ENCODE measurements at regions not wholly inside any gene's neighbourhood (a gene's known extent, or its start where the extent isn't known, plus 50 kb on each side); places are given as distances from the start of the nearest gene placed in this dataset.

DNA sequence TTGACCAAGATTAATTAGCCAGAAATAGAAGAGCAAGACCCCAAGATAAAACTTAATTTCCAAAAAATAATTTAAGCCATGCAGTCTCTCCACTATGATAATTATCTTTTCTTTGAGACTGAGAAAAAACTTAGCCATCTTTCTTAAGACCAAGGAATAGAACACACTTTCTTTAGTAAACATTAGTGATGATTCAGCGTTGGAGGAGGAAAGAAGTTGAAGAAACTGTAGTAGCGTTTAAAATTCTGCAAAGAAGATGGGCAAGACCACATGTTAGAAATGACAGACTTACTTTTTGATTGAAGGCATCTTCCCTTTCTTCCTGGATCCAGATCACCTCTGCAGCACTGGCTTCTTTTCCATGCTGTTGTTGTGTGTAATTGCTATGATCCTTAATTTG is 124.8 kb upstream of the RASSF8 start:
- no peak for DNase-seq

DNA sequence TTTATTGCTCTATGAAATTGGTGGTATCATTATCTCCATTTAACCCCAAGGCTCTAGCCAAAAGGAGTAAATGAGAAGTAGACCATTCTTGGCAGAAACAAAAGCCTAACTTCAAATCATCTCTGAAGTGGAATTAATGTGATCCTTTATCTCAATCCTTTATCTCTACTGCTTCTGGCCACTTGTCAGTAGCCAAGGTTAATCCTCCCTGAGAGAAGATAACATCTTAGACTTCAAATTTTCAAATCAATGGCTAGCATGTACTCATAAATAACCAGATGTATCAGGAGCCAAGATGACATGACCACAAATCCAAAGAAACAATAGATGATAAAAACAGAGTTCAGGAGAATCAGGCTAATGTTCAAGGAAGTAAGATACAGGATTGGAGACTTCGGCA is 123.1 kb upstream of the RASSF8 start:
- DNase-seq: no peak

DNA sequence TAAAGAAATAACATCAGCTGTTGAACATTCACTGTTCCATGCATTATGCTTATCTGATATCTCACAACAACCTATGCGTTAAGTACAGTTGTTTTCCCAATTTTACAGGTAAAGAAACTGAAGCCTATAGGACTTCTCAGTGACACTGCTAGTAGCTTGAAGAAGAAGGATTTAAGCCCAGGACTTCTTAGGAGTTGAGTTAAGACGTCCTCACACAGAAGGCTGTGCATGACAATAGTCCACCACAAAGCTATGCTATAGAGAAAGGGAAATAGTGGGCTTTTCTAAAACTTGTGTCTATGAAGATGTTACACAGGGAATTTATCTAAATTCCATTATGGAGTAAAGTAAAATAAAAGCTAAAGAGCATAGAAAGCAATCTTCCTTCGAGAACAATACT is 120.5 kb upstream of the RASSF8 start:
- no peak for DNase-seq

DNA sequence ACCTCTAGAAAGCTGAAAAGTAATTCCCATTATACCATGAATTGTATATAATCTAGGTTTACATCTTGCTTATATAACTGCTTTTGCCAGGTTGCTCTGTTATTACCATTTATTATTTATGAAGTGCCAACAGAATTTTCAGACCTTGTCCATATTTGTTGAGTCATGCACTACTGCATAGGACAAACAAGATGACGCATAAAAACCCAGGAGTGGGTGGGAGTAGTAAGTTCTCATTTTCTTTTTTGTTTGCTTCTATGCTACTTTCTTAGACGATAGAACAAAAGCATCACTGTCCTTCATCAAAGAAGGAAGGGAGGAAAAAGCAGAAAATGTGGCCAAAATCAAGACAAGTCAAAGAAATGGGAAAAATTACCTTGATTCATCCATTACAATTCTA is 119.0 kb upstream of the RASSF8 start:
- no peak for DNase-seq

DNA sequence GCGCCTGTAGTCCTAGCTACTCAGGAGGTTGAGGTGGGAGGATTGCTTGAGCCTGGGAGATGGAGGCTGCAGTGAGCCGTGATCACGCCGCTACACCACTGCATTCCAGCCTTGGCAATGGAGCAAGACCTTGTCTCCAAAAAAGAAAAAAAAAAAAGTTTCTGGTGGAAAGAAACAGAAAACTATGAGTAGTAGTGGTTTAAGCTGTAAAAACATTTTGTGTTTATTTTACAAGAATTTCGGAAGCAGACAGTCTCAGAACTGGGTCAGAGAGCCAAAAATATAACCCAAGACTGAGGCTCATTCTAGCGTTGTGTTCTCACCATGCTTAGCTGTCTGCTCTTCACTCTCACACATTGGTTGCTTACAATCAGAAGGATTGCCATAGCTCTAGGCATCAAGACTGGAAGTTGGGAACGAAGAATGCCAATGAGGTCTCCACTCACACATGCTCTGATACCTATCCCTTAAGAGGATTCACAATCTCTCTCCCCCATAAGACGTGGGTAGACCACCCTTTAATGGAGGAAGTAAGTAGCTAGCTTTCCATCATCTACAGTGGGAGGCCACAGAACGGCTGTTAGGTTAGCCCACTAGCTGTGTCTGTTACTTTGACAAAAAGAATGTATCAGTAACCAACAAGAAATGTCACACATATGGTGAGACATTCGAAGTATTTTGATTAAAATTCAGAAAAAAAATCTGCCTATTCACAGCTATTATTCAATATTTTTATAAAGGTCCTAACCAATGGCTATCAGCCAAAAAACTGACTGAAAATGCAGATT is 117.6 kb upstream of the RASSF8 start:
- DNase-seq: no peak

DNA sequence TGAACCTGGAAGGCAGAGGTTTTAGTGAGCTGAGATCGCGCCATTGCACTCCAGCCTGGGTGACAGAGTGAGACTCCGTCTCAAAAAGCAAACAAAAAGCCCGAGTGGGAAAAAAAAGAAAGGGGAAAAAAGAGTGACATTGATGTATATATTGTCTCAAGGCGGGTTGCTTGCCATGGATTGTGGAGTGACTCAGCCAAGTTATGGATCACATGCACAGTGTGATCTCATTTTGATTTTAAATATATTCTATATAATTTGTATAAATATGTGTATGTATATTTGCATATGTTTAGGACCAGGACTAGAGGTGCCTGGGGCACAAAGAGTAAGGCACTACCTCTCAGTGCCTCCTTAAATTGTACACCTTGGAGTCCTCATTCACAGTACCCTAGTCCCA is 116.2 kb upstream of the RASSF8 start:
- DNase-seq: no peak

DNA sequence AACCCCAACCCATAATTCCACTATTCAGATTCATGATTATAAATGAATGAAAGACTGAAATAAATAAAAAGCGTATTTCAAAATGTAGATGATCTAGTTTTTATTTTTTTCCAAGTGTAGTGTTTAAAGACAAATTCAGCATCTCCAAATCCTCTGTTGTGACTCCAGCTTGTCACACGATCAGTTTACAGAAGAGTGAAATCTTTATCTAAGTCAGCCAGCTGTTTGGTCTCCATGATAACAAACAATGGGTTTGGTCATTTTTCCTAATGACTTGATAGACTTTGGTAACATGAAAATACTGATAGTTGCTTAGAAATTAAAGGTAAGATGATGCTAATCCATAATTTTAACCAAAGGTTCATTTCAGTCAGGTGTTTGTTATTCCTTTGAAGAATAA is 114.5 kb upstream of the RASSF8 start:
- DNase-seq: no peak

DNA sequence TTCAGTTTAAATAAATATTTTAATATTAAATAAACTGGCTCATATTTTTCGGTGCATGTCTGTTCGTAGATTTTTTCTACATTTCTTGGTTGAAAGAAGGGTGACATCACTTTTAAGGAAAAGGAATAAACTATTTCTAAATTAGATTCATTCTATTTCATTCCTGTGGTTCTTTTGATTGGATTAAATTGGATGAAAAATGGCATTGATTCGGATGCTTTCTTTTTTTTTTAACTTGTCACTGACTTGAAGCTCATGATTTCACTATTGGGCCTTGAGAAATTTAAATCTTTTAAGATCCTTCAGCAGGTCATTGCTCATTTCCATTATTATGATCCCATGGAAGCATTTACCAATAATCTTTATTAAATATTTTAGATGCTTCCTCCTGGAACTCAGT is 113.1 kb upstream of the RASSF8 start:
- DNase-seq: no peak

DNA sequence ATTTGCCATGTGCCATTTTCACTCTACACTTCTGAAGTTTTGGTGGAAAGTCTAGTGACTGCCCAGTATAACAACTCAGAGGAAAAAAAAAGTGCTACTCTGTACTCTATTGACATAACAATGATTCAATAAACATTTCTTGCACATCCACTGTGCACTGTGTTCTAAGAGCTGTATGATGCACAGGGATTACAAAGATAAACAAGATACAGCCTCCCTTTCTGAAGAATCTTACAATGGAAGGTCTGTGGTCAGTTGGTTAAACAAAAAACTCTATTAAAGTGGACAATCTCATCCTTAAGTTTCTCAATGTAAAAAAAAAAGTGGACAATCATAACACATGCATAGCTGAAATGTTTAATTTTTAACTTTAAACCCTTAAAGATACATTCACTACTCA is 105.7 kb upstream of the RASSF8 start:
- no peak for DNase-seq

DNA sequence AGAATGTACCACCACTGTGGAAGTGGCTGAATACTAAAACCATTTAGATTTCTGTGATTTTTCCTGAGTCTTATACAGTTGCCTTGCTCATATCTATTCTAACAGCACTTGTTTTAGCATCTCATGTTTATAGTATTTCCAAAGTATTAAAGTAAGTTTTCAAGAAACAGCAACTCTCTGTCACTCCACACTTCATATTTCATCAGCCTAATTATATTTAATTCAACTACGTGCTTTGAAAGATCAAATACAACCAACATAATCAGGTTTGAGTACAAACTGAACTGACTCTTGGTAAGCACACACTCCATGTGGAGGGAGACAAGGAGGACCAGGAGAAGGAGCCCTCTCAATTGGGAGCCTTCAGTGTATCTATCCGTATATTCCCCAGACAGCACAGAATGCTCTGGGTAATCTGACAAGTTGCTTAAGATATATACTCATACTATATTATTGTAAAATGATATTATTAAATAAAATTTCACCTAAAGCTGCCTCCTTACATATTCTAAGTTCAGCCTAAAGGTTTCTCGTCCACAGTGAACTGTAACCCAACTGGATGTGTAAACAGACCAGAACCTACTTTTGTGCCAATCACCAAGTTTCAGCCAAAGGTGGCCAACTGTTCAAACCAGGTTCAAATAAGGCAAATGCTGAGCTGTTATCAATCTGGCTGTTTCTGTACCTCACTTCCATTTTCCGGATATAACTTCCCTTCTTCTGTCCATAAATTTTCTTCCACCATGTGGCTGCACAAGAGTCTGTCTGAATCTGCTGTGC is 105.0 kb upstream of the RASSF8 start:
- no peak for DNase-seq

DNA sequence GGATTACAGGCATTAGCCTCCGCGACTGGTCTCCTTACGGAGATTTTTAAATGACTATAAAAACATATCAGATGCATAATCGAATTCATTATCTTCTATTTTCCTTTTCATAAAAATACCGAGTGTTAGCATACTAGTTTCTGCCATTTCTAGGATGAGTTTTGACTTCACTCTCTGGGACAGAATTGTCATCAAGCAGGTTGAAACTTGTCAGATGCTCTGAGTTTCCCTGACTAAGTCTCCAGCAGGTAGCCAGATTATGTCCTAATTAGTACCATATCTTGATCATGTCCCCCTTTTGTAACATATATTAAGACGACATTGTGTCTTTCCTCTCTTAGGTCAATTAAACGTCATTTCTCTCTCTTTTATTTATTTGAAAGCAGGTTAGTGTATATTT is 103.5 kb upstream of the RASSF8 start:
- no peak for DNase-seq

DNA sequence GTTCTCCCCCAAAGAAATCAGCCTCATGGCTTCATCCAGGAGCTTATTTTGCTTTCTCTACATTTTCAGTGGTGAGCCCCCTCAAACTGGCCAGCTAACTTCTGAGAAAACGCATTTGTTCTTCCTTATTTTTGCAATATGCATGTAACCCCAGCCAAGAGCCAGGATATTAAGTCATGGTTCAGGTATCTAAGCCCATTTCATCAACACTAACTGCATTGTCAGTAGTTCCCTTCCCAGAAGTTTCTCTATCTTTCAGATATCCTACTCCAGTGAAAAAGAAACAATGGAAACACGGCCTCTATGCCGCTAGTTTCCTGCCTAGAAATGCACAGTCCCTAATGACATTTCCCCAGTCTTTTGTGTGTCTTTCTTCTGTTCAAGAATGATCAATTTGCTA is 102.8 kb upstream of the RASSF8 start:
- DNase-seq: no peak

DNA sequence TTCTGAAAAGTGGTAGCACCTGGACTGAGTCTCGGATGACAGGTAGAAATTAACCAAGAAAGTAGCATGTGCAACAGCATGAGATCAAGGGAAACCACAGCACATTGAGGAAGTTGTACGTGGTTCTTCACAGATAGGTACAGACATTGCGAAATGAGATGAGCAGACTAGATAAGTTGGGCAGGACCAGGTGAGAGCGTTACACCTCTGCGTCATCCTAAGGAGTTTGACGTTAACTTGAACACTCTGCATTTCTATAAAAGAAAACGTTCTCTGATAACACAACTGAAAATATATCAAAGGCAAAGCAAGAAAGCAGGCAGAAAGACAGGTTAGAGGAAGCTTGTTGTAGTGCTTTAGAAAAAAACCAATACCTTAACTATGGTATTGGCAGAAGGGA is 98.5 kb upstream of the RASSF8 start:
- DNase-seq: no peak

DNA sequence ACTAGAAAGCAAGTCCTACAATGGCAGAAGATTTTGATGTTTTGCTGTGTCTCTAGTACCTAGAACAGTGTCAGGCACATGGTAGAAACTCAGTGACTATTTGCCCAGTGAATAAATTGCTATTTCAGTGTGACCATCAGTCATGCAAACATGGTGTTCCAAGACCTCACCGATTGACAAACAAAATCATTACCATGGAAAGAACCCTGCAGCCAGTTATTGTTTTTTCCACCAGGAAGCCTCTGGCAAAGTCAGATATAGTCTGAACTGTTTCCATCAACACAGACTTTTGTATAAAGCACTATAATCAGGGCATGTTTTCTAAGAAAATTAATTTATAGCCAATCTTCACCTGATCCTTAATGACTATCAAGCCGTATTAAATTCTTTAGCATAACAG is 97.3 kb upstream of the RASSF8 start:
- no peak for DNase-seq

DNA sequence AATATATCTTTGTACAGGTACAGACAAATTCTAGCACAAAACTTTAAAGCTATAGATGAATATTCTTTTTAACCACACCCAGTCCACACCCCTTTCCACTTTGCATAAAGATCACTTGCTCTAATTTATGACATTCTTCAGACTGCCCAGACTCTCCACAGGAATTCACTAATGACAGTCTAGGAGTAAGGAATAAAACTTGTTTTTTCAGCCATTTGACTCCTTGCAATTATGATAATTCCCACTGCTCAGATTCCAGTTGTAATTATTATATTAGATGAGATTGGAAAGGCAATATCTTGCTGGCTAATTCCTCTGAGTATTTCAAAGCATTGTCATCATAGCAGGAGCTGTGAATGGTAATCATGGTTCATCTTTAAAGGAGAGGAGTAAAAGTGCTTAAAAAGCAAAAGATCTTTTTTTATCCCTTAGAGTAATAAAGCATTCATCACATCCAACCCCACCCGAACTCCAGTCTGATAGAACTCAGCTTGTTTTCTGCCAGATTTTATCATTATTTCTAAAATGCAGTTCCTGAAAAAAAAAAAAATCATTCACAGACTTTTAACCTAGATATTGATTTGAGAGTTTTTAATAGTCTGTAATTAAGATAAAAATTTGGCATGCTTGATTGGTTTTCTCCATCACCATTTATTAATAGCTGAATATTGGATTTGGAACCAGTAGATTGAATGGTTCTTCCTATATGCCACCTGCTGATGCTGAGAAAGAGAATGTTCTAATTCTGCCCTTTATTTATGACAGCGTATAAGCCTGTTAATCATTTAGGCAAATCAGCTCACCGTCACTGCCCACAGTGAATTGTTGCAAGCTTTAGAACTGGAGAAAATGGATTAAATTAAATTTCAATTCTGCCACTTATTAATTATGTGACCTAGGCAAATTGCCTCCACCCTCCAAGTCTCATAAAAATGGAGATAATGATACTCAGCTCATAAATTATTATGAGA is 93.9 kb upstream of the RASSF8 start:
- DNase-seq: no peak

DNA sequence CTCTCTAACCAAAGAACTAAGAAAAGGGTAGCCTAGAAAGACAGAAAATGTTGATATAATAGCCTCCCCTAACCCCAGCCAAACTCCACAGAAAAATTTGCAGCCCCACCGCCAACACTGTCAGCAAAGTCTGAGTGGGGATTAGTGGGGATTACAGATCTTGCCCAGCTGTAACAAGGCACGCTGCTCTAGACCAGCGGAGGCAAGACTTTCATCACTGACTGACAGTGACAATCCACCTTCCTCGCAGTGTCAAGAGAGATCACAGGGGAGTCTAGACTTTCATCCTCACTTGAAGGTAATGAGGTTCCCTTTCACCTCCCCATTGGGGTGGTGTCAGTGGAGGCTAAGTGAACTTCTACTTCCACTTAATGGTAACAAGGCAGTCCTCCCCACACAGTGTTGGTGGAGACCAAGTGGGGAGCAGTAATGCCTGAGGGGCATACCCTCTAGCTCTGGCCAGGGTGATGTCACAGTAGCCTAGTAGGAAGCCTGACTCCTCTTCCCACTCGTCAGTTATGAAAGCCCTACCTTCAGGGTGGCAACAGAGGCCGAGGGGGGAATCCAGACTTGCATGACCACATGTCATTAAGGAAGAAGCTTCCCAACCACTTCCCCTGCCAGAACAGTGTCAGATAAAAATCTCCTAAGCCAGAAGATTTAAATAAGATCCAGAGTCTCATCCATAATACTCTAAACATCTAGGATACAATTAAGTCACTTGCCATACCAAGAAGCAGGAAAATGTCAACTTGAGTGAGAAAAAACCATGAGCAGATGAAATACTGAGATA is 91.7 kb upstream of the RASSF8 start:
- no peak for DNase-seq

DNA sequence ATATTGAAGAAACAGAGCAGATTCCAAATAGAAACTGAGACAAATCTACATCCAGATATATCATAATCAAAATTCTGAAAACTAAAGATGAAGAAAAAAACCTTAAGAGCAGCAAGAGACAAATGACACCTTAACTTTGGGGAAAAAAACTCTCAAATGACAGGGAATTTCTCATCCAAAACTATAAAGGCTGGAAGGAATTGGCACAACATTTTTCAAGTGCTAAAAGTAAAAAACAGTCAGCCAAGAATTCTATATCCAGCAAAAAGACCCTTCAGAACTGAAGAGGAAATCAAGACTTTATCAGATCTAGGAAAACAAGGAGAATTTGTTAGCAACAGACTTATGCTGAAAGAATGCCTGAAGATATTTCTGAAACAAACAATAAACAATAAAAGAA is 90.3 kb upstream of the RASSF8 start:
- DNase-seq: no peak

DNA sequence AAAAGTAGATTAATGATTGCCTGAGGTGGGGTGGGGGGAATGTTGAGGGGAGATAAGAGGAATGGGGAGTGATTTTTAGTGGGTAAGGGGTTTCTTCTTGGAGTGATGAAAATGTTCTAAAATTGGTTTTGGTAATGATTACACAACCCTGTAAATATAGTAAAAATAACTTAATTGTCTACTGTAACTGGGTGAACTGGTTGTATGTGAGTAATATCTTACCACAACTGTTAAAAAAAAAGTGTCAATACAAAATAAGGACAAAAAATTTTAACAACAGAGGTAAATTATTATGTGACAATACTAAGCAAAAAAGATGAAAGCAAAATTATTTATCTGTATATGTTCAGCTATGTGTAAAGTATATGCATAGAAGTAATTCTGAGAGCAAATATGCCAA is 86.3 kb upstream of the RASSF8 start:
- no peak for DNase-seq

DNA sequence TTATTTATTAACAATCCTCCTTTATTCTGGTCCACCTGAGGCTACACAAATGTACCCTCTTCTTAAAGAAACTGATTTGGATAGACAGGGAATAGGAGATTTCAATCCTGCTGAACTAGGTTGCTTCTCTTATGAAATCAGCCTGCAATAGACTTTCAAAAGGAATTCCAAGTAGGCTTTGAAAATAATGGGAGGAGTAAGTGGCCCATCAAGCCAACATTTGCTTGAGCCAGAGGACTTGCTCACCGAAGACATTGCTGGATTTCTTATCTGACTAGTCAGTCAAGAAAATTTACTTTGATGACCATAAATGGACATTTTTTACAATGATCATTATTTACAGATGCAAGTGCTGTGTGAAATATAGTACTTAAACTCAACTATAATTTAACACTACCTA is 82.8 kb upstream of the RASSF8 start:
- no peak for DNase-seq

DNA sequence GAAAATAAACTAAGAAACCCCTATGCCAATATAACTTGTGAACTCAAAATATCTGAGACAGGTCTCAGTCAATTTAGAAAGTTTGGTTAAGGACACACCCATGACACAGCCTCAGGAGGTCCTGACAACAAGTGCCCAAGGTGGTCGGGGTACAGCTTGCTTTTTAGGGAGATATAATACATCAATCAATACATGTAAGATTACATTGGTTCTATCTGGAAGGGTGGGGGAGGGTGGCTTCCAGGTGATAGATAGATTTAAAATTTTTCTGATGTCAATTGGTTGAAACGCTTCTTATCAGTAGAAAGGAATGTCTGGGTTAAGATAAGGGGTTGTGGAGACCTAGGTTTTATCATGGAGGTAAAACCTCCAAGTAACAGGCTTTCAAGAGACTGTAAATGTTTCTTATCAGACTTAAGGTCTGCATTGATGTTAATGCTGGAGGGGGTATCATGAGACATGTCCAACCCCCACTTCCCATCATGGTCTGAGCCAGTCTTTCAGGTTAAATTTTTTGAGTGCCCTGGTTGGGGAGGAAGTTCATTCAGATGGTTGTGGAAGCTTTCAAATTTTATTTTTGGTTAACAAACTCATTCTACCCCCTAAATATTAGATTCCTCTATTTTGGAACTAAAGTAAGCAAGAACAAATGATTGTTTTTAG is 82.0 kb upstream of the RASSF8 start:
- no peak for DNase-seq

DNA sequence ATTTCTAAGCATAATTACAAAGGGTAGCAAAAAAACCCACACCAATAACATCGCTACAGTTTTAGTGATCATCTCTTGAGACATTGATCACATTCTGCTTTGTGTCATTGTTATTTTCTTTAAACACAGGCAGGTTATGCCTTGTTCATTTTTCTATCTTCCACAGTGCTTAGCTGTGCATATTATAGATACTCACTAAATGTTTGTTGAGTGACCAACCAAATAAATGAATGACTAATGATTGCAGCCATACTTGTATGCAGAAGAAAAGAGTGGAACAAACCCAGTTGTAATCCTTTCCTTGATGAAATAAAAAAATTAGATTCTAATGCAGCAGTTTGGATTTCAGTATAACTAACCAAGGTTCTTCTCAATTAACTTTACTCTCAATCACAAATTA is 81.0 kb upstream of the RASSF8 start:
- DNase-seq: no peak

DNA sequence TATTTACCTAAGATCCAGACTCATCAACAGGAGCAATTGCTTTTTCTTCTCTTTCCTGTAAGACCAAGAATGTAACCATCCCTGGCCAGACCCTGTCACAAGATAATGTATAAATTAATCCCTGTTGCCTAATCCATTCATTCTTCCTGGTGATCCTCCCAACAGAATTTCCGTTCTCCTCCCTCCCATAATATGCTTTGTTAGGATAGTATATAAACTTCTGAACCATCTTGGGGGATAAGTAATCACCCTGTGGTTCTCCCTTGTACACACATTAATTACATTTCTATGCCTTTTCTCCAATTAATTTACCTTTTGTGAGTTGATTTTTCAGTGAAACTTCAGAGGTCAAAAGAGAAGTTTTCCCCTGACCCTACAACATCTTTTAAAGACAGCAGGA is 76.2 kb upstream of the RASSF8 start:
- DNase-seq: no peak
